GM21423 (cell line): ENCODE measurements at regions not wholly inside any gene's neighbourhood (a gene's known extent, or its start where the extent isn't known, plus 50 kb on each side); places are given as distances from the start of the nearest gene placed in this dataset.
"Not testable (repeated sequence)": the region's sequence is repeated elsewhere in the genome, so short reads cannot be mapped to it uniquely, and the experiment has no call there.

Experiments
- ATAC-seq: cut with Tn5 transposase; IDR thresholded peaks from one replicate; pipeline ENCODE4 v1.9.1; 2021; ENCODE audit warnings: mild to moderate bottlenecking, moderate library complexity; ENCODE audit not compliant: unreplicated experiment

DNA sequence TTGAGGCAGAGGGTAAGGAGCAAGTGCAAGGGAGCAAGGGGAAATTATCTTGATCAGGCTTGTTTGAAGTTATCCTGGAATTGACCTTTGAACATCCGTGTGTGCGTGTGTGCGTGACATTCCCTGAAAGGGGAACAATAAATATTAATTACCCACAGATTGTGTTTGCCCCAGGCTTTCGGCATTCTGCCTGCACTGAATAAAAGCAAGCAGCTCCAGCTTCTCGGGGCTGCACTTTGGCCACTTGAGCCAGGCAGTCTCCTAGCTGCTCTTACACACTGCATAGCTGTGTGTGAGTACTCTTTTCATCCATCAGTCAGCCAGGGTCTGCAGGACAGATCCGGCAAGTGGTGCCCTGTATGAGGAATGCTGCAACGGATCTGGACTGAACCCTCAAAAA is 107.7 kb upstream of the BTN3A2 start:
- ATAC-seq = no peak

DNA sequence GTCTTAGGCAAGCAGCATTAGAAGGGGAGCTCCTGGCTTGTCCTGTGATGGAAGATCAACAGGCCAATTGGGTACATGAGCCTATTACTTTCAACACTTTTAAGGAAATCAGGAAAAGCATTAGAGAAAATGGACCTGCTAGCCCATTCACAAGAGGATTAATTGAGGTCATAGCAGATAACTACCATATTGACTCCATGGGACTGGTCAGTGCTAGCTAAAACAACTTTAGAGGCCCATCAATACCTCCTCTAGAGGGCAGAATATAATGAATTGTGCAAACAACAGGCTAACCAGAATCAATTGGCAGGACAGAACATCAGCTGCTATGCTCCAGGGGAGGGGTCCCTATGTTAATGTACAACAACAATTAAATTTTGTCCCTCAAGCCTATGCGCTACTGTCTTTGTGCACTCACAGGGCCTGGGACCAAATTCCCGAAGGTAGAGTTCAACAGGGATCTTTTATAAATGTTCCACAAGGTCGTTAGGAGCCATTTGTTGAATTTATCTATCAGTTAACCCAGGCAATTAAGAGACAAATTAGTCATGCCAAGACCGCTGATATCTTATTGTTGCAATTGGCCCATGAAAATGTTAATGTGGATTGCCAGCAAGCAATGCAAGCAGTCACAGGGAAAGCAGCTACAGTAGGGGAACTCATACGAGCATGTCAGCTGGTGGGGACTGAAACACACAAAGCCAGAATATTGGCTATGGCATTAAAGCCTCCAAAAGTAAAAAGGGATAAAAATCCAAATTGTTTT is 106.6 kb upstream of the BTN3A2 start:
- no peak for ATAC-seq

DNA sequence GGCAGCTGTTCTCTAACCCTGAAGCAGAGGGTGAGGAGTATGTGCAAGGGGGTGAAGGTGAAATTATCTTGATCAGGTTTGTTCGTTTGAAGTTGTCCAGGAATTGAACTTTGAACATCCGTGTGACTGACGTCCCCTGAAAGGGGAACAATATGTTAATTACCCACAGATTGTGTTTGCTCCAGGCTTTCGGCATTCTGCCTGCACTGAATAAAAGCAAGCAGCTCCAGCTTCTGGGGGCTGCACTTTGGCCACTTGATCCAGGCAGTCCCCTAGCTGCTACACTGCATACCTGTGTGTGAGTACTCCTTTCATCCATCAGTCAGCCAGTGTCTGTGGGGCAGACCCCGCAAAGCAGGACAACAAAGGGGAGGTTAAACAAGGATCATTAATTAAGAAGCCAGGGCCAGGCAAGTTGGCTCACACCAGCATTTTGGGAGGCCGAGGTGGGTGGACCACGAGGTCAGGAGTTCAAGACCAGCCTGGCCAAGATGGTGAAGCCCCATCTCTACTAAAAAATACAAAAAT is 104.8 kb upstream of the BTN3A2 start:
- ATAC-seq = no peak

DNA sequence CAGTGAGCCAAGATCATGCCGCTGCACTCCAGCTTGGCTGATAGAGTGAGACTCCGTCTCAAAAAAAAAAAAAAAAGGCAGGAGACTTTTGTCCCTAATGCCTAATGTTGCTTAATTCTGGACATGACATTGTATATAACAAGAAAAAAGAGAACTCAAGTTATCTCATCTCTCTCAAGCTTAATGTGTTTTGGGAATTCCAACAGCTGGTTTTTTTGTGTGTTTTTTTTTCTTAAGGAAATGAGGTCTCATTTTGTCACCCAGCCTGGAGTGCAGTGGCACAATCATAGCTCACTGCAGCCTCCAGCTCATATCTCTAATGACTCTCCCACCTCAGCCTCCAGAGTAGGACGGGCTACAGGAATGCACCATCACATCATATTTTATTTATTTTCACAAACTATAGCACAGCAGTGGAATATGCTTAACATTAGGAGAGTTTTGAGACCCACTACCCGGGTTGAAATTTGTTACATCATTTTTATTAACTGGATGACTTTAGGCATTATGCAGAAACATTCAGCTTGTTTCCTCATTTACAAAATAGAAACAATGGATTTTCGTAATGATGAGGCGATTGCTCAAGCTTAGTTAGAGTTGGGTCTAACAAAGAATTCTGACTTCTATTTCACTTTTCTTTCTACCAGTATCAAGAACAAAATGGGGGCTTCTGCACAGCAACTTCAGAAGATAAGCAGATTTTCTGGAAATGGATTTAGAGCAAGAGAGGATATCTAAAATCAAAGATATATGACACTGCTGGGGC is 104.1 kb upstream of the BTN3A2 start:
- ATAC-seq = no peak

DNA sequence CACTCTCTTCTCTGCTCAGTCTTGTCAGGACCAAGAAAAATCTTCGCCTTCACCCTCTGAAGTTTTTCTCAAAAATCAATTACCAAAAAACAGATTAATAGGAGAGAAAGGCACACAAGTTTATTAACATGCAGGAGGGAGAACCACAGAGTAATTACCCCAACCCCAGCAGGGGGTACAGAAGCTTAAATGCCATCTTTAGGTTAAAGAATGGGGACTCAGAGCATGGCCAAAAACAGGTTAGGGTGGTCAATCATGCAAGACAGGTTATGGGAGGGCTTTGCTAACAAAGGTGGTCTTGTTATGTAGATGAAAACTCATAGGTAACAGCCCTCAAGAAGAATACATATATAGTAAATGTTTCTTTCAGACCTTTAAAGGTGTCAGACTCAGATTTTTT is 100.5 kb upstream of the BTN3A2 start:
- ATAC-seq = no peak

DNA sequence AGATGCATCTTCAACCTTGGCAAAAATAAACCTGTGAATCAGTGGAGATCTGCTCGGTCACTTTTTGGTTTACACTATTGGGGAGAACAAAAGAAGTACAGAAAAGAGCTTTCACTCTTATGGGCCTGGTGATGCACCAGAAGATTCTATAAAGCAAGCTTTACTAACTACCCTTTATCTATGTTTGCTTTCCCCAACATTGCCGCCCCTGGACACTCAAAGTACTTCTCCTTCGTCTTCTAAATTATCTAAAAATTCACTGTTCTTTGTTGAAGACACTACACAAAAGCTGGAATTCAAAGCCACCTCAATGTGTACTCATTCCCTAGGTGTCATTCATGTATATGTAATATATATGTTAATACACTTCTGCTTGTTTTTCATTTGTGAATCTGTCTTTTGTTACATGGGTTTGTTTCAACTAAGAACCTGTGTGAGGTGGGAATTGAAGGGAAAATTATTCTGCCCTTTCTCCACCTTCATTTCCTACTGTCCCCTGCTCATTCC is 97.9 kb upstream of the BTN3A2 start:
- ATAC-seq = no peak

DNA sequence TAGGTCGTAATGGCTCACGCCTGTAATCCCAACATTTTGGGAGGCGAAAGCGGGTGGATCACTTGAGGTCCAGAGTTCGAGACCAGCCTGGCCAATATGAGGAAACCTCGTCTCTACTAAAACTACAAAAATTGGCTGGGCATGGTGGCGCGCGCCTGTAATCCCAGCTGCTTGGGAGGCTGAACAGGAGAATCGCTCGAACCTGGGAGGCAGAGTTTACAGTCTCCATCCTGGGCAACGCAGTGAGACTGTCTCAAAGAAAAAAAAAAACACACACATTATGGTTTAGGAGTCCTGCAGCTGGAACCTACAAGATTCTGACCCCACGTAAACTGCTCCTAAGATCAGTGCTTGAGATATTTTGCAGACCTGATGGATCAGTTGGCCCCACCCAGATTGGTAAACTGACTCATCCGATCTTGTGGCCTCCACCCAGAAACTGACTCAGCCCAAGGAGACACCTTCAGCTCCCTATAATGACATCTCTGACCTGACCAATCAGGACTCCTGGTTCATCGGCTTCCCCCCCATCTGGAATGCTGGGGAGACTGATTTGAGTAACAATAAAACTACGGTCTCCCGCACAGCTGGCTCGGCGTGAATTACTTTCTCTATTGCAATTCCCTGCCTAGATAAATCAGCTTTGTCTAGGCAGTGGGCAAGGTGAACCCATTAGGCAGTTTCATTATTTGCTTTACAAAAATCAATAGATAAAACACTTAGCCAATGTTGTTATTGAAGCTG is 96.2 kb upstream of the BTN3A2 start:
- ATAC-seq = no peak

DNA sequence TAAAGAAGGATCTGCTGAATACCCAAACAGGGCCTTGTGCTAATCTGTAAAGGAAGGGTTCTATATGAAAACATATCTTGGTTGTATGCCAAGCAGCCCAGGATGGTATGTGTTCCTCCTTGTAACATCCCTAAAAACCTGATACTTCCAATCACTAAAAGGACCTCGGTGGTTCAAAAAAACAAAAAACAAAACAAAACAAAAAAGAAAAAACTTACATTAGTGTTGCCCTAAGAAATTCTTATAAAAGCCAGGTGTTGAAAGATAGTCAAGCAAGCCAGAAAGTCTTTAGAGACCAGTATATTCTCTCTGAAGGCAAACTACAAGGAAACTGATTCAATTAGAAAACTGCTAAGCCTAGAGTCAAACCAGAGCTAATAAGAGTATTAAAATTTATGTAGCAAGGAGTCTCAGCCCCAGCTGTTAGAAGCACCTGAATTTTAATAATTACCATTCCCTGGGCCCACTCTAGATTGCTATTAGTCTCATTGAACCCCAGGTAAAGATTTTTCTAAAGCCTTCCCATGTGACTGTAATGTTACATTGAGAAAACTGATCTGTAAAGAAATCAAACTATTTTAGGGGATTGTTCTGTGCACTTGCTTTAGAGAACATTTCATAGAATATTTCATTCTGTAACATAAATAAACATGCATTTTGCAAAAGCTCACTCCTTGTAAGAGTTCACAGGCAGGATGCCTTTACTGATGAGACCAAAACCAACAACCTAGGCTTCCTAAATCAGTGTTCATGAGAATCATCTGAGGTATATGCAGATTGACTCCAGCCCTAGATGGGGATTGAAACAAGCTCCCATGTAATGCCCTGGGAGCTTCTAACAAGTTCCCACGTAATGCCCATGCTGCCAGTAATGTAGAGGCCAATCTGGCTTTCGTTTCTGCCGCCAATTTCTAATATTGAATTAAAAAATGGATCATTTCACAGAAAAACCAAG is 95.2 kb upstream of the BTN3A2 start:
- no peak for ATAC-seq

DNA sequence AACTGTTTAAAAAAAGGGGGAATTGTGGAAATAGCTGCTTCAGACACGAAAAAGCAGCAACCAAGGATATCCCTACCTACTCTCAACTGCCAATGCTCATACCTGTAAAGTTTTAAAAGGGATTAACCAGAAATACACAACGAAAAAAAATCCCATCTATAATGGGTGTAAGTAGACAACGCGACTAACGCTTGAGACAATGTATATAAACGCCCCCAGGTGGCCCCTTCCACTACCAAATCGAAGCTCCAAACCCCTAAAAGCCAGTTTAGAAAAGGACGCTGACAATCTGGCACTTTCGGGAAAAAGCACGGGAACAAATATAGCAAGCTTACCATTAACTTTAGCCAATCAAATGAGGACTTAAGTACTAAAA is 94.5 kb upstream of the BTN3A2 start:
- no peak for ATAC-seq

DNA sequence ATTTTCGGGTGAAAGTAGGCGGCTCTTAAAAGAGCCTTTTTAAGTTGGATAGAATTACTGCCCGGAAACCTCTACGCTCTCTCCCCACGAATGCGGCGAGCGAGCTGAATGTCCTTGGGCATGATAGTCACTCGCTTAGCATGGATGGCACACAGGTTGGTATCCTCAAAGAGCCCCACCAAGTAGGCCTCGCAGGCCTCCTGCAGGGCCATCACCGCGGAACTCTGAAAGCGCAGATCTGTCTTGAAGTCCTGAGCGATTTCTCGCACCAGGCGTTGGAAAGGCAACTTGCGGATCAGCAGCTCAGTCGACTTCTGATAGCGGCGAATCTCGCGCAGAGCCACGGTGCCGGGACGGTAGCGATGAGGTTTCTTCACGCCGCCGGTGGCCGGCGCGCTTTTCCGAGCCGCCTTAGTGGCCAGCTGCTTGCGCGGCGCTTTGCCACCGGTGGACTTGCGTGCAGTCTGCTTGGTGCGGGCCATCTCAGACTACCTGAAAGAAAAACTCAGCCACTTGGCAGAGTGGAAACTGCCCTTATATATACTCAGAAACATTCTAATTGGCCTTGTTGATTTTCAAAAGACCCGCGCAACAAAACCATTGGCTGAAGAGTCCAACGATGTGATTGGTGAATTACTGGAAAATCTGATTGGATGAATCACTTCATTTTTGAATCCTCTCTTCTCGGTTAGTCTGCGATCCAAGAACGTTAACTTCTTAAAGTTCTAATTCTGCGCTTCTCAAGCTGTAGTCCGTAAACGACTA is 93.9 kb upstream of the BTN3A2 start:
- ATAC-seq = peak; percentile 35

DNA sequence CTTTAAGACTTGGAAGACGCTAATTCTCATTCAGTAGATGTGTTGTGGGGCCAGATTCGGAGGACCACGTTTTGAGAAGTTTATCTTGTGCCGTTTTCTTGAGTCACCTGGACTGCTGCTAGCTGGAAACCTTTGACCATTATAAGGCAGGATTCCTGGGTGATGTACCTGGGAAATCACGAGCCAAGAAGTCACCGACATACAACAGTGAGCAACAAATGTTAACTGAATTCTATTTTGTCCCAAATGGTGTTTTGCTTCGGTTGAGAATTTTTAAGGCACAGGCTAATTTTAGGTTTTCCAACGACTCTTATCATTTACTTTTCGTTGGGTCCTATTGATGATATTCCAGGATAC is 93.4 kb upstream of the BTN3A2 start:
- no peak for ATAC-seq

DNA sequence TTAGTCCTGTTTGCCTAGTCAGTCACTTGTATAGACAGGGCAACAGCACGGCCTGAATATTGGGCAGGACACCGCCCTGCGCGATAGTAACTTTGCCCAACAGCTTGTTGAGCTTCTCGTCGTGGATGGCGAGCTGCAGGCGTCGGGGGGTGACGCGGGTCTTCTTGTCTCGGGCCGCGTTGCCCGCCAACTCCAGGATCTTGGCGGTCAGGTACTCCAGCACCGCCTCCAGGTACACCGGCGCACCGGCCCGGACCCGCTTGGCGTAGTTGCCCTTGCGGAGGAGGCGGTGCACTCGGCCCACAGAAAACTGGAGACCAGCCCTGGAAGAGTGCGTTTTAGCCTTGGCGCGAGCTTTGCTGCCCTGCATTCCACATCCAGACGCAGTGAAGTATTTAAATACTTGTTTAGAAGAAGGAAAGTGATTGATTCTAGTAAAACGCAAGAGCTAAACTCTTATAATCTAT is 92.8 kb upstream of the BTN3A2 start:
- peak; percentile 26 for ATAC-seq

DNA sequence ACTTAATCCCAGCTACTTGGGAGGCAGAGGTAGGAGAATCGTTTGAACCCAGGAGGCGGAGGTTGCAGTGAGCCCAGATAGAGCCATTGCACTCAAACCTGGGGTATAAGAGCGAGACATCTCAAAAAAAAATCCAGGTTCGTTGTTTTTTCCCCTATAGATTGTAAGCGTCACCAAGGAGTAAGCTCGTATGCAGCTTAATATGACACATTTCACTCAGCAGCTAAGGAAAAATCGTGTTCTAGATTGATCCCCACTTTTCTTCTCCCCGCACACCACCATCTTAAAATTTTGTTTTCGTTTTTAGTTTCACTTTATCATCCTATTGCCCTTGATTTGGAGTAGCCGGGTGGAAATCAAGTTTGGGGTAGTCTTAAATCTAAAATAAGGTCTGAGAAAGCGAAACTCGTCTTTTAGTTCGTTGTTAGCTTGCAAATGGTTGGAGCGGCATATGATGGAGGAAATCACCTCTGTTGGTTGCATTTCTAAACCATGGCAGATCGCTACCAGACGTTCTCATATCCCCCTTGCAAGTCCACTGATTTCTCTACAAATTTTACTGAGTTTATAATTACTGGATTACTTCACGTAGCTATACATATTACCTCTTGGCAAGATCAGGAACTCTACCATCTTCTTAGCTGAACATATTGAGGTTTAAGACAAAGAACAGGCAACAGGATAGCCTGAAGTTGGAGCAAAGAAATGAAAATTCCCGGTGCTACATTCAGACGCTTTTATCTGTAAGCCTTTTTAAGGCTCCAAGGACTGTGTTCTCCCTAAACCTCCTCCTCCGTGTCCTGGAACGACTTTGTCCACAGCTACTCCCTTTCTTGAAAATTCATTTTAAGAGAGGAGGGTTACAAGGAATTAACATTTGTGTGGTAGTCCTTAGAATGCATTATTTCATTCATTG is 91.1 kb upstream of the BTN3A2 start:
- no peak for ATAC-seq

DNA sequence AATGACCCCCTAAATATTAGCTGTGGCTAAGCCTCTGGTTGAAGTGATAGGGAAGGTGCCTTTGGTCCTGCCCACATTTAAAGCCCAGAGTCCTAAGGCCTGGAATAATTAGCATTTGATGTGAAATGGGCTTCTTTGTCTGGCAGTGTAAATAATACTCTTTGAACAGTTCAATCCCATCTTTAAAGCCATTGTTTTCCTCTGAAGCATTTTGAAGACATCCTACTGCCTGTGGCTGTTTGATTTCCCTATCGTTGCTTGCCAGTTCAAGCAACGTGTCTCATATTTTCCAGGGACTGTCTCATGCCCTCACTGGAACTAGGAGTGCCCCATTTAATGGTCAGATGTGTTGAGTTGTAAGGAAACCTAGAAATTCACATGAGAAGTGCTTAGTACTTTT is 89.3 kb upstream of the BTN3A2 start:
- ATAC-seq = no peak

DNA sequence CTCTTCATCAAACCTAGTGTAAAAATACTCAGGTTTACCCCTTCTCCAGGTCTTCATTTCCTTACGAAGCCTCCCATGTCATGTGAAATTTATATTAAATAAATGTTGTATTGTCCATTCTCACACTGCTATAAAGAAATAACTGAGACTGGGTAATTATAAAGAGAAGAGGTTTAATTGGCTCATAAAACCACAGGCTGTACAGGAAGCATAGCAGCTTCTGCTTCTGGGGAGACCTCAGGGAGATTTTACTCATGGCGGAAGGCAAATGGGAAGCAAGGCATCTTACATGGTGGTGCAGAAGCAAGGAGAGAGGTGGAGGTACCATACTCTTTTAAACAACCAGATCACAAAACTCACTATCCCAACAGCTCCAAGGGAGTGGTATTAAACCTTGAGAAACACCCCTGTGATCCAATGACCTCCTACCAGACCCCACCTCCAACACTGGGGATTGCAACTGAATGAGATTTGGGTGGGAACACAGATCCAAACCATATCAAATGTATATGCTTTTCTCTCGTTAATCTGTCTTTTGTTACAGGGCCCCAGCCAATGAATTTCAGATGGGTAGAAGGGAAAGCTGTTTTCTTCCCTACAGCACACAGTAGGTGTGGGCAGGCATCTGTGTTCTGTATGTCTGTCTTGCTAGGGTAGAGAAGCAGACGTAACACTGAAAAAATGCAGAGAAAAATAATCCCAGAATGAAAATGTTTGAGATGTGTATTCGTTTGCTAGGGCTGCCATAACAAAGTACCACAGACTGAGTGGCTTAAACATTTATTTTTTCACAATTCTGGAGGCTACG is 88.0 kb upstream of the BTN3A2 start:
- no peak for ATAC-seq

DNA sequence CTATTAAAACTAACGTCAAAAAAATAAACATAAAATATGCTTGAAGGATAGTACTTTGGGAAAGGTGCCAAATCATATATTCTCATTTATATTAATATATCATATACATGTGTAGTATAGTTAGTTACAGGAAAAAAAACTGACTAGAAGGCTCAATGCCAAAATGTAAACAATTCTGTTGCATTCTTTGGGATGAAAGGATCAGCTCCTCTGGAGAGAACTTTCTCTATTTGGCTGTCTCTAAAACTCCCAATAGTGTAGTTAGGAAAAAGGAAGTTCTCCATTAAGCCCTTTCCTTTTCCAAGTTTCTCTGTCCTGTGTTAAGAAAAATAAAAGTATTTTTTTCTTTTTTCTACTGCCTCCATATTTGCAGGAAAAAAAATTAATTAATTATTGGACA is 86.5 kb upstream of the BTN3A2 start:
- no peak for ATAC-seq

DNA sequence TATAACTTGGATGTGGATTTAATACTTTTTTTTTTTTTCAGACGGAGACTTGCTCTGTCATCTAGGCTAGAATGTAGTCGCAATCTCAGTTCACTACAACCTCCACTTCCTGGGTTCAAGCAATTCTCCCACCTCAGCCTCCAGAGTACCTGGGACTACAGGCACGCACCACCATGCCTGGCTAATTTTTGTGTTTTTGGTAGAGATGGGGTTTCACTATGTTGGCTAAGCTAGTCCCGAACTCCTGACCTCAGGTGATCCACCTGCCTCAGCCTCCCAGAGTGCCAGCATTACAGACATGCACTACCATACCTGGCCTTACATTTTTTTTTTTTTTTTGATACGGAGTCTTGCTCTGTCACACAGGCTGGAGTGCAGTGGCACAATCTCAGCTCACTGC is 85.6 kb upstream of the BTN3A2 start:
- ATAC-seq = not testable (repeated sequence)

DNA sequence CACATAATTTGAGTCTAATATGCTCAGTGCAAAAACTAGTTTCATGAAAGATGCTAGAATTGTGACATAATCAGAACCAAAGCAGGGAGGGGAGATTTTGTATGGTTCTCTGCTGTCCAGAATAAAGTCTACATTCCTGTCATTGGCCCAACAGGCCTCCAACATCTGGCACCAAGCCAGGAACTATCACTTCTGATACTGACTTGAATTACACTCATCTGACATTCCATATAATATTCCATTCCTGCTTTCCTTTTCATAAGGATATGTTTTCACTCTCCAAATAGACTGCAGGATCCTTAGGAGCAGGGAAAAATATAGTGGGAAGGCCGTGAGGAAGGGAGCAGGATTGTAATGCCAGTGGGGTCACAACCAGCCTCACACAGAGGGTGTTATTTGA is 84.6 kb upstream of the BTN3A2 start:
- no peak for ATAC-seq
